ENCODE measurements at regions not wholly inside any gene's neighbourhood (a gene's known extent, or its start where the extent isn't known, plus 50 kb on each side); places are given as distances from the start of the nearest gene placed in this dataset.

DNA sequence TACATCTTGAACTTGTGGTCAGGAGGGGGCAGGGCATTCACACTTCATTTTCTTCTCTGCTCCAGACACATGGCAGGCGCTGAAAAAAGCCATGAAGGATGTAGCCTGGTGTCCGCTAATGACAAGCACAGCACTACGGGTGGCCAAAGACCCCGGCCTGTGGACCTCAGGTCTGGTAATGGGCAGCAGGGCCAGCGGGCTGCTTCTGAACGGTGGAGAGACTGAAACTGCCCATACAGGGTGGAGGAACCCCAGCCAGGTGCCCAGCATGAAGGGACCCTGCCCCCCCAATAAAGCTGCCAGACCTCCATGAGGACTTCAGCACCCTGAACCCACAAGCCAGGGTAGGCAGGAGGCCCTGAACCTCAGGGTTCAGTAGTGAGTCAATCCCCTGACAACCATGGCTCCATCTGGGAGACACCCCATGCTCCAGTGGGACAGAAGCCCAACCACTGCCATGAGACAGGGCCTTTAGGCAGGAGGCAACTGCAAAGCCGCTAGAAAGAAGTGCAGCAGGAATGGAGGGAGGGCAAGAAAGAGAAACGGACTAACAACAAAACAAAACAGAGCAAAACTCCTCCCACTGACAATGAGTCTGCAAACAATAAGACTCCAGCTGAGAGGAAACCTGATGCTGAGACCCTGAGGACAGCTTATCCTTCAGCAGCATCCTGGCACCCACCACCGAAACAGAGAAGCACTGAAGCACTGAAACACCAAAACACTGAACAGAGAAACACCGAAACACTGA, 140.2 kb upstream of the PPP2R2D start:
- DNase-seq = no peak

- no peak for DNase-seq
Measured at GRCh38 chr10:131762789-131763696, 137.8 kb upstream of the PPP2R2D start.

- no peak for DNase-seq
Measured at GRCh38 chr10:131764929-131765328, 135.9 kb upstream of the PPP2R2D start.

DNA sequence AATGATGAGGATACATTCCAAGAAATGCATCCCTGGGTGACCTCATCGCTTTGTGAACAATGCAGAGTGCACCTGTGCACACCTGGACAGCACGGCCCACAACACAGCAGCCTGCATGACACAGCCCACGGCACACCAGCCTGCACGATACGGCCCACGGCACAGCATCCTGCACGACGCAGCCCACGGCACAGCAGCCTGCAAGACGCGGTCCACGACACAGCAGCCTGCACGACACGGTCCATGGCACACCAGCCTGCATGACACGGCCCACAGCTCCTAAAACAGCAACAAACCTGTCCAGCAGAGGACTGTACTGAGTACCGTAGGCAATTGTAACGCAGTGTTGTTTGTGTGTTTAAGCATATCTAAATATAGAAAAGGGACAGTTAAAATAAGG, 134.7 kb upstream of the PPP2R2D start:
- DNase-seq = no peak

DNA sequence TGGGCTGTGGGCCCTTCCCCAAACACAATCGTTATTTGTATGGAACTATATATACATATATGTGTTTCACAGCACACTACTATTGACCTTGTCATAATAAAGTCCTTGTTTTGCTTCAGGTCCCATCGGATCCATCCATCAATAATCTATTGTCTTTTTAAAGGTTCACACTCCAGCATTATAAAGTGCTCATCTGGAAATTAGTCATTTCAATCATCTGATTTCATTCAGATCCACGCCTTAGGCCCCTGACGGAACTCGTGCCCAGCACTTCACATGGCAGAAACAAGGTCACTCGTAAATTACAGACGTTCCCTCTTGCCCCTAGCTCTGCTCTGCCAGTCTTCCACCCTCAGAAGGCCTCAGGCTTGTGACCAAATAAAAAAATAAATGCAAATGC, 133.1 kb upstream of the PPP2R2D start:
- no peak for DNase-seq

- no peak for DNase-seq
Measured at GRCh38 chr10:131769571-131770410, 131.0 kb upstream of the PPP2R2D start.

DNA sequence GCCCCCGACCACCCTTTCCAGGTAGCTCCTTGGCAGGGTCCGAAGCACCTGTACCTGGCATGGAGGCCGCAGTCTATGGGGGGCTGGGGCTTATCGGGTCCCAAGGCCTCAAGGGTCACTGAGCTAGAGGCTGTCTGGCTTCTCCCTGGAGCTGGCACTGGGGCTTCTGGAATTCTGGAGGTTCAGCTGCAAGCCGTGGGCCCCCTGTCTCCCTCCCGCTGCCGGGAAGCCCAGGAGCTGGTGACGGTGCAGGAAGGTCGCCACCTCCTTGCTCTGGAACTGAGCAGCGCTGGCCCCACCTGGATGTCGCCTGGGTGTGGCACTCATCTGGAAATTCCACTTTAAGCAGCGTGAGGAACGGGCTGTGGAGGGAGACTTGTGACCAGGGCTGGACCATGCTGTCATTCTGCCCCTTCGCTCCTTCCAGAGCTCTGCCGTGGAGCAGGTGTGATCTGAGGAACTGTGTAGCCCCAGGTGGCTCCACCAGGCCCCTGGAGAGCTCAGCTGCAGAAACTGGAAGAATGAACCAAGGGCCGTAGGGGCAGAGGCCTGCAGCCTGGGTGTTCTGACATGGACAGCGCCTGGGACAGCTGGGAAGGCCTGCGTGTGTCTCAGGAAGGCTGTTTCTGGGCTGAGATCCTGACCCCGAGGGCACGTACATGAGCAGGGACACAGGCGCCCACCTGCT, 129.7 kb upstream of the PPP2R2D start:
- DNase-seq = no peak

DNA sequence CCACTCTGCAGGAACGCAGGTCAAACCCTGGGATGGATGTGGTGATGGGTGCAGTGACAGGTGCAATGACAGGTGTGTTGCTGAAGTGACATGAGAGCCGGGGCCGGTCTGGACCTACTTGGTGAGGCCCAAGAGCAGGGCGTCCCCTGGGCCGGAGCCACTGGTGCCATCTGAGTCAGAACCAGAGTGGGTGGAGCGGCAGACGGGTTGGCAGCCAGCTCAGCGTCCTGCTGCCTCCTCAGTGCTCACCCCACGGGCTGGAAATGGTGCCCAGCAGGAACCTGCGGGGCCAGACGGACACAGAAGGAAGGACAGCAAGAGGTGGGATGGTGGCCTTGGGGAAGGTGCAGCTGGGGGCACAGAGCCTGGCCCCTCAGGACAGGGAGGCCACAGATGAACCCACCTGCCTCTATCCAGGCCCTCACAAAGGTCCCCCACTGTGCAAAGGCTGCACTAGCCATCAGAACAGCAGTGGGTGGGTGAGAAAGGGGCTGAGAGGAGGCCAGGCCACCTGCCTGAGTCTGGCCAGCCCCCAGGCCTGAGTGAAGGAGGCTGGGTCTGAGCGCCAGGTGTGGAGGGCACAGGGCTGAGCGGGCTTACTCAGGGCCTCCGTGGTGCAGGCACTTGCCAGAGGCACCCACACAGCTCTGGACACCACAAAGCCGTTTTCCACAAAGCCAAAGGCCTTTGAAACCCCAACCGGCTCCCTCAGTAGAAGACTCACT, 129.0 kb upstream of the PPP2R2D start:
- no peak for DNase-seq

- no peak for DNase-seq
Measured at GRCh38 chr10:131772441-131772840, 128.4 kb upstream of the PPP2R2D start.

GRCh38 chr10:131773370-131774343, 127.2 kb upstream of the PPP2R2D start:
- DNase-seq = no peak

DNA sequence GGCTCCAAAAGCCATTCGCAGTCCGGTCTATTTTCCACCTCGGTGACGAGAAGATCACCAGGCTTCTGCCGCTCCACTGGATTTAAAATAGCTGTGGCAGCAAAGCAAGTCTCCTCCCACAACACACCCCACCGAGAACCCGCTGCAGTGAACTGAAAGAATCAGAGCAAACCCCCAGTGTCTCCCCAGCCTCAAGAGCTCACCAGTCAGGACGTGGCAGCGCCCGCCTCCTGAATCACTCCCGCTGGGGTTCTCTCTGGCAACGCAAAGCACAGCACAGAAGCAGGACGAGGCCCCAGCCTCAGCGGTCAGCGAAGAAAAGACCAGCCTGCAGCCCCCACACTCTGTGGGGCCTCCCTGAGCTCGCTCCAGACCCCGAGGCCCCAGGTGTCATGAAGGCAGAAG, 126.1 kb upstream of the PPP2R2D start:
- no peak for DNase-seq

GRCh38 chr10:131775433-131775832, 125.4 kb upstream of the PPP2R2D start:
- DNase-seq = no peak

DNA sequence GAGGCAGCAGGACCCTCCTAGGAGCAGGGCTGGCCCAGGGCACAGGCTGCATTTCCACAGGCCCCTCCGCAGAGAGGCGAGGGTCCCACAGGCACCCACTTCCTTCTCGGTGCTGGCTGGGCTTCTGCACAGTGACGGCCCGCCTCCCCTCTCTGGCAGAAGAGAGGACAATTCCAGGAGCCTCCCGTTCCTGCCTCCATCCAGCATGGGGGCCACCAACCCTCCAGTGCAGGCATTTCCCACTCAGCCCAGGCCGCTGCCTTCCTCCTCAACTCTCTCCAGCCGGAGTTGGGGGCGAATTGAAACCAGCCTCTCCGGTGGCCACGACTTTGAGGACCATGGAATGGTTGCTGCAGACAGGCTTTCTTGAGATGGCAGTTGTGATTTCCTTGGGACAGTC, 125.0 kb upstream of the PPP2R2D start:
- DNase-seq = no peak

DNA sequence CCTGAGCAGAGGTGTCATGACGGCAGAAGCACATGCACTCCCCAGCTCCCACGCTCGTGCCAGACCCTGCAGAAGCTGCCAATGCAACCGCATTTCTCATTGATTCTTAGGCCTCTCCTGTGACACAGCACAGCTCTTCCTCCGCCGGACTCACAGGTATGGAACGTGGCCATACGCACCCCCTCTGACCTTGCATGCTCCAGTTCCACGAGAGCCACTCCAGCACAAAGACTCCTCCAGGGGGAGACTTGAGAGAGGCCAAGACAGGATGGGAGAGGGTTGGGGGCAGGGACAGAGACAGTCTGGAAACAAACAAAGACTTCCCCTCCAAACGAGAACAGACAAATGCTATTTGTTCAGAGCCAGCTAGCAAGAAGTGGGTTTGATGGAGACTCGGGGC, 124.3 kb upstream of the PPP2R2D start:
- no peak for DNase-seq

GRCh38 chr10:131777162-131777561, 123.6 kb upstream of the PPP2R2D start:
- DNase-seq = no peak

- no peak for DNase-seq
Measured at GRCh38 chr10:131777921-131778320, 122.9 kb upstream of the PPP2R2D start.

GRCh38 chr10:131778385-131778784, 122.4 kb upstream of the PPP2R2D start:
- no peak for DNase-seq

- no peak for DNase-seq
Measured at GRCh38 chr10:131778842-131779241, 122.0 kb upstream of the PPP2R2D start.

DNA sequence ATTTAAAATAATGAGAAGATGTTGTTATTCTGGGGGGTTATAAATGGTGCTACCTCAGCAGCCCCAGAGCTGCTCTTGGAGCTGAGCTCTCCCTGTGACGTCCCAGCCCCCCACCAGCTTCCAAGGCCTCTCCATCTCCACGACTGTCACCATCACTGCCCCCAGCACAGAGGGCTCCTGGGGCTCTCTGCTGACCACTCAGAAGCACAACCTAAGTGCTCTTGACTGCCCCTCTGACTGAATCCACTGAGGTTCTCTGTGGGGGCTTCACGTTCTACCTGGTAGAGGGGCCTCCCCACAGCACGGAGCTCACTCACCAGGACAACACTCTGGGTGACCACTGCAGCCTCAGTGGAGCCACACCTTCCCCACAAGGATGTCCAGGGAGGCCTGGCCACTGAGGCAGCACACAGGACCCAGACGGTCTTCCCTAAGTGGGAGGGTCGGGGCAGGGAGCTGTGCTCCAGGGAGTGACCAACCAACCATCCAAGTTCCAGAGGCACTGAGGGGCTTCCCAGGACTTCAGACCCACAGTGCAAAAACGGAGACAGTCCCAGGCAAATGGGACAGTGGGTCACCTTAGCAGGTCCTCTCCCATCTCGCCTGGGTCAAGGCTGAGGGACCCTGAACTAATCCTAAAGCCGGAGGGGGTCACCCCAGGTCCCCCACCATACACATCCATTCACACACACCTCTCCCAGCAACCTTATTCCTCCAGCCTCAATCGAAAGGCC, 121.0 kb upstream of the PPP2R2D start:
- DNase-seq = no peak

DNA sequence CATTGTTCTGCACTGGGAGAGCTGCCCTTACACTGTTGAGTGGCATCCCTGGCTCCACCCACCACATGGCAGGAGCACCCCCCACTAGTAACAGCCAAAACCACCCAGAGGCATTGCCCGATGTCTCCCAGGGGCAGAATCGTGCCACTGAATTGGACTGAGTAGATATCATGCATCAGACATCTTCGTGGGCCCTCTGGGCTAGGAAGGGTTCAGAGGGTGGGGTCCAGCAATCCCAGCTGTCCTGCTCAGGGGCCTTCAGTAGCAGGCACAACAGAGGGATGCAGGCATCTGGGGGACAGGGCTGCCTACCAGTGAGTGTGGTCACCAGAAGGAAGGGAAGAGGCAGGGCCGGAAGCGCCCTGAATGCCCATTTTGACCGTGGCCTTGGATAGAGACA, 119.7 kb upstream of the PPP2R2D start:
- no peak for DNase-seq

Measured in stimulated activated CD4-positive, alpha-beta T cell treated with anti-CD3 and anti-CD28 coated beads, Interleukin-4, amount 100 ng/mL, for 1 hour (primary cell).